Tibial nerve (tissue), 4 donors: ENCODE measurements at regions not wholly inside any gene's neighbourhood (a gene's known extent, or its start where the extent isn't known, plus 50 kb on each side); places are given as distances from the start of the nearest gene placed in this dataset.

Experiments used
- DNase-seq, 2 donors: peaks; one replicate each; pipeline ENCODE4 v3.0.0-alpha.2; 2019; ENCODE audit warnings: low spot score in 2 of 2
- H3K27ac ChIP-seq, 4 donors: fragments of 200-600 bp; sonication (generic) in 3 of 4; one replicate each; pipeline ENCODE4 v1.5.1; 2017 to 2019; ENCODE audit warnings: mild to moderate bottlenecking in 1 of 4
- H3K27me3 ChIP-seq, 2 donors: fragments of 200-600 bp; sonication (generic) in 1 of 2; one replicate each; pipeline versions ENCODE4 v1.5.1 to v1.6.0; 2017 to 2019
- H3K36me3 ChIP-seq, 3 donors: fragments of 200-600 bp; sonication (generic); one replicate each; pipeline ENCODE4 v1.5.1; 2018 to 2019
- H3K4me1 ChIP-seq, 4 donors: fragments of 200-600 bp; sonication (generic) in 3 of 4; one replicate each; pipeline ENCODE4 v1.5.1; 2017 to 2019
- H3K4me3 ChIP-seq, 4 donors: fragments of 200-600 bp; sonication (generic) in 3 of 4; one replicate each; pipeline ENCODE4 v1.5.1; 2017 to 2019; ENCODE audit warnings: mild to moderate bottlenecking in 1 of 4, moderate library complexity in 1 of 4
- H3K9me3 ChIP-seq, 4 donors: fragments of 200-600 bp; sonication (generic) in 3 of 4; one replicate each; pipeline ENCODE4 v1.5.1; 2017 to 2019
- EP300 ChIP-seq, 2 donors: sonication (generic); formaldehyde crosslinking; IDR thresholded peaks; one replicate each; pipeline ENCODE4 v1.6.1; 2017; ENCODE audit warnings: antibody characterized with exemption in 2 of 2, mild to moderate bottlenecking in 1 of 2
- POLR2A ChIP-seq, 2 donors: fragments of 450-650 bp; IDR thresholded peaks; one replicate each; pipeline ENCODE4 v1.6.1; 2017; ENCODE audit warnings: antibody characterized with exemption in 2 of 2, mild to moderate bottlenecking in 2 of 2, moderate library complexity in 2 of 2
- WGBS, 2 donors: methylation state at CpG; one replicate each; pipeline ENCODE4 v1.1.5; 2018; 5-methylcytosine and 5-hydroxymethylcytosine counted together
- TF ChIP-seq, protein P1 (sequence below), 5 experiments: fragments of 200-600 bp in 3 of 5; fragments of 450-650 bp in 2 of 5; sonication (generic) in 3 of 5; IDR thresholded peaks; one replicate each; pipeline ENCODE4 v1.5.1; 2016 to 2019; ENCODE audit warnings: antibody characterized with exemption in 5 of 5, mild to moderate bottlenecking in 3 of 5, moderate library complexity in 2 of 5

GRCh38 chr7:115749924-115750323 is 280.6 kb downstream of the TFEC start:
- no peaks in the 10 kb centered on the region for H3K4me1 ChIP-seq
- no peak overlapping the region for H3K27ac ChIP-seq
- DNase-seq: no peak
- TF ChIP-seq EP300 (IDR thresholded peaks at IDR 0.05): no peak
- TF ChIP-seq, protein P1, sequence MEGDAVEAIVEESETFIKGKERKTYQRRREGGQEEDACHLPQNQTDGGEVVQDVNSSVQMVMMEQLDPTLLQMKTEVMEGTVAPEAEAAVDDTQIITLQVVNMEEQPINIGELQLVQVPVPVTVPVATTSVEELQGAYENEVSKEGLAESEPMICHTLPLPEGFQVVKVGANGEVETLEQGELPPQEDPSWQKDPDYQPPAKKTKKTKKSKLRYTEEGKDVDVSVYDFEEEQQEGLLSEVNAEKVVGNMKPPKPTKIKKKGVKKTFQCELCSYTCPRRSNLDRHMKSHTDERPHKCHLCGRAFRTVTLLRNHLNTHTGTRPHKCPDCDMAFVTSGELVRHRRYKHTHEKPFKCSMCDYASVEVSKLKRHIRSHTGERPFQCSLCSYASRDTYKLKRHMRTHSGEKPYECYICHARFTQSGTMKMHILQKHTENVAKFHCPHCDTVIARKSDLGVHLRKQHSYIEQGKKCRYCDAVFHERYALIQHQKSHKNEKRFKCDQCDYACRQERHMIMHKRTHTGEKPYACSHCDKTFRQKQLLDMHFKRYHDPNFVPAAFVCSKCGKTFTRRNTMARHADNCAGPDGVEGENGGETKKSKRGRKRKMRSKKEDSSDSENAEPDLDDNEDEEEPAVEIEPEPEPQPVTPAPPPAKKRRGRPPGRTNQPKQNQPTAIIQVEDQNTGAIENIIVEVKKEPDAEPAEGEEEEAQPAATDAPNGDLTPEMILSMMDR (IDR thresholded peaks at IDR 0.05): no peak
- no peak for TF ChIP-seq POLR2A (IDR thresholded peaks at IDR 0.05)
- no peaks in the 10 kb centered on the region for H3K36me3 ChIP-seq
- WGBS, 2 donors: 73 to 74% methylated on average over 6 of the region's 6 CpGs
- H3K27me3 ChIP-seq: no peaks in the 10 kb centered on the region
- no peaks in the 10 kb centered on the region for H3K9me3 ChIP-seq
- no peak overlapping the region for H3K4me3 ChIP-seq

- Histone ChIP-seq H3K27ac (no peak overlapping the region), H3K9me3 (no peaks in the 10 kb centered on the region), H3K4me1 (no peaks in the 10 kb centered on the region), H3K4me3 (no peak overlapping the region), H3K36me3 (no peaks in the 10 kb centered on the region), H3K27me3 (no peaks in the 10 kb centered on the region)
- TF ChIP-seq POLR2A (IDR thresholded peaks at IDR 0.05) (no peak), EP300 (IDR thresholded peaks at IDR 0.05) (no peak)
- TF ChIP-seq, protein P1 (IDR thresholded peaks at IDR 0.05): no peak
- DNase-seq: no peak
- WGBS, 2 donors: 54 to 72% methylated on average over 5 of the region's 5 CpGs
These were observed 282.3 kb downstream of the TFEC start for GRCh38 chr7:115748123-115748738.

- Histone ChIP-seq H3K36me3 (no peaks in the 10 kb centered on the region), H3K4me1 (no peaks in the 10 kb centered on the region), H3K27ac (no peak overlapping the region), H3K4me3 (no peak overlapping the region), H3K27me3 (no peaks in the 10 kb centered on the region), H3K9me3 (no peaks in the 10 kb centered on the region)
- 53 to 59% methylated on average over 4 of the region's 4 CpGs for WGBS, 2 donors
- DNase-seq: no peak
- TF ChIP-seq POLR2A (IDR thresholded peaks at IDR 0.05) (no peak), EP300 (IDR thresholded peaks at IDR 0.05) (no peak)
- TF ChIP-seq, protein P1 (IDR thresholded peaks at IDR 0.05): no peak
These were observed 283.4 kb downstream of the TFEC start for GRCh38 chr7:115747174-115747573.

- Histone ChIP-seq H3K36me3 (no peaks in the 10 kb centered on the region), H3K4me1 (no peaks in the 10 kb centered on the region), H3K27me3 (no peaks in the 10 kb centered on the region), H3K9me3 (no peaks in the 10 kb centered on the region), H3K4me3 (no peak overlapping the region), H3K27ac (no peak overlapping the region)
- DNase-seq: no peak
- TF ChIP-seq POLR2A (IDR thresholded peaks at IDR 0.05) (no peak), EP300 (IDR thresholded peaks at IDR 0.05) (no peak)
- TF ChIP-seq, protein P1 (IDR thresholded peaks at IDR 0.05): no peak
These were observed 290.5 kb downstream of the TFEC start for GRCh38 chr7:115740043-115740442.

DNA sequence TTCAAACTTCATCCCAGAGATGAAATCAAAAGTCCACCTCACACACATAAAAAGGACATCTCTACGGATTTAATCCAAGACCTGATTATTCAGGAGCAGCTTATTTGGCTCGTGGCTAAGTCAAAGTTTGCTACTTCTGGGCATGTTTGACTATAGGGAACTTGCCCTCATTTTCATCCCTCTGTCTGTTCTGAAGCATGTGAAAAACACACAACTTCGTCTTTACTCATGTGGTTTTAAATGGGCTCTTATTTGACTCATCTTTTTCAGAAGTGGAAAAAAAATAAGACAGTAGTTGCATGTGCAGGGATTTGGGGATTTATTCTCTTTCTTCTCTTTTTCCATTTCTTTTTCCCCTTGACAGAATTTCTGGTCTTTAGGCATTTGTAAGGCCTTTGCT is 295.9 kb downstream of the TFEC start:
- DNase-seq: no peak
- Histone ChIP-seq H3K36me3 (no peaks in the 10 kb centered on the region), H3K4me1 (no peaks in the 10 kb centered on the region), H3K27ac (no peak overlapping the region), H3K4me3 (no peak overlapping the region), H3K27me3 (no peaks in the 10 kb centered on the region), H3K9me3 (no peaks in the 10 kb centered on the region)
- 76 to 84% methylated on average over 3 of the region's 3 CpGs for WGBS, 2 donors
- no peak for TF ChIP-seq EP300 (IDR thresholded peaks at IDR 0.05)
- TF ChIP-seq, protein P1 (IDR thresholded peaks at IDR 0.05): no peak
- TF ChIP-seq POLR2A (IDR thresholded peaks at IDR 0.05): no peak
